Natural killer cell (primary cell): ENCODE measurements at regions not wholly inside any gene's neighbourhood (a gene's known extent, or its start where the extent isn't known, plus 50 kb on each side); places are given as distances from the start of the nearest gene placed in this dataset.

Experiments used
- ATAC-seq, 3 donors: fragments of 150-1000 bp in 2 of 3; fragments of 200-7000 bp in 1 of 3; cut with Tn5 transposase; 1 replicate in 1 of 3; 2 replicates in 2 of 3; pipeline ENCODE4 v1.10.0; 2021; ENCODE audit warnings: mild to moderate bottlenecking in 2 of 3, moderate library complexity in 2 of 3
- DNase-seq, 2 donors: peaks; one replicate each; pipeline versions ENCODE4 v3.0.0 to v3.0.0-alpha.2; 2013 to 2021; ENCODE audit warnings: mixed read lengths in 1 of 2
- H3K27ac ChIP-seq: one replicate; pipeline ENCODE4 v1.5.1; 2013; ENCODE audit warnings: mild to moderate bottlenecking, low read length
- H3K27me3 ChIP-seq: one replicate; pipeline ENCODE4 v1.6.1; 2013; ENCODE audit warnings: low read length; ENCODE audit not compliant: control insufficient read depth, insufficient read depth
- H3K36me3 ChIP-seq: one replicate; pipeline ENCODE4 v1.6.1; 2013; ENCODE audit warnings: low read length; ENCODE audit not compliant: control insufficient read depth, insufficient read depth
- H3K4me1 ChIP-seq: one replicate; pipeline ENCODE4 v1.6.1; 2013; ENCODE audit warnings: low read length; ENCODE audit not compliant: control insufficient read depth, insufficient read depth
- H3K4me3 ChIP-seq: one replicate; pipeline ENCODE4 v1.5.1; 2013; ENCODE audit warnings: low read length
- H3K9me3 ChIP-seq: one replicate; pipeline ENCODE4 v1.6.1; 2013; ENCODE audit warnings: low read length; ENCODE audit not compliant: control insufficient read depth, insufficient read depth
- H3K27ac Mint-ChIP-seq, 2 donors: one replicate each; pipeline ENCODE4 v1.8.0; 2022; ENCODE audit warnings: mild to moderate bottlenecking in 2 of 2, mixed read lengths in 2 of 2, moderate library complexity in 1 of 2
- H3K27me3 Mint-ChIP-seq, 2 donors: one replicate each; pipeline ENCODE4 v1.8.0; 2022; ENCODE audit warnings: low read depth in 2 of 2, mixed read lengths in 2 of 2
- H3K36me3 Mint-ChIP-seq: one replicate; pipeline ENCODE4 v1.8.0; 2022; ENCODE audit warnings: mixed read lengths
- H3K4me1 Mint-ChIP-seq, 2 donors: one replicate each; pipeline ENCODE4 v1.8.0; 2022; ENCODE audit warnings: mixed read lengths in 2 of 2
- H3K4me3 Mint-ChIP-seq: one replicate; pipeline ENCODE4 v1.8.0; 2022; ENCODE audit warnings: mild to moderate bottlenecking, moderate library complexity, mixed read lengths
- H3K9me3 Mint-ChIP-seq, 2 donors: one replicate each; pipeline ENCODE4 v1.8.0; 2022; ENCODE audit warnings: mixed read lengths in 2 of 2
- CTCF ChIP-seq: fragments of 200-600 bp; IDR thresholded peaks from one replicate; pipeline ENCODE4 v1.8.0; 2022; ENCODE audit warnings: antibody characterized with exemption
- WGBS: methylation state at CpG from one replicate; pipeline ENCODE4 v1.1.7; 2013; ENCODE audit warnings: missing lambda C conversion rate; ENCODE audit not compliant: insufficient coverage; 5-methylcytosine and 5-hydroxymethylcytosine counted together
- intact Hi-C: fragments of 100-400 bp; cut with micrococcal nuclease; formaldehyde crosslinking; loops from one replicate; pipeline ENCODE4 v1.14.2; 2022

- Mint-ChIP-seq H3K27ac (no peak overlapping the region), H3K4me3 (no peak overlapping the region), H3K27me3 (no peaks in the 10 kb centered on the region), H3K4me1 (no peaks in the 10 kb centered on the region), H3K9me3 (no peaks in the 10 kb centered on the region), H3K36me3 (no peaks in the 10 kb centered on the region)
- no peaks in the 10 kb centered on the region for H3K4me1 ChIP-seq
- no peaks in the 10 kb centered on the region for H3K36me3 ChIP-seq
- intact Hi-C loops, result no loop called here
- H3K27me3 ChIP-seq, result no peaks in the 10 kb centered on the region
- no peak for DNase-seq
- H3K4me3 ChIP-seq, result no peak overlapping the region
- ATAC-seq, result no peak
- no peaks in the 10 kb centered on the region for H3K9me3 ChIP-seq
- TF ChIP-seq CTCF, result no peak
- H3K27ac ChIP-seq, result no peak overlapping the region
- 77% methylated on average over 5 of the region's 5 CpGs for WGBS
Measured at GRCh38 chr3:106817706-106818105, 559.5 kb upstream of the CCDC54 start.

- no peak for ATAC-seq
- intact Hi-C loops, result no loop called here
- Histone ChIP-seq H3K36me3 (no peaks in the 10 kb centered on the region), H3K4me3 (no peak overlapping the region), H3K4me1 (no peaks in the 10 kb centered on the region), H3K9me3 (no peaks in the 10 kb centered on the region), H3K27me3 (no peaks in the 10 kb centered on the region), H3K27ac (no peak overlapping the region)
- WGBS, result 80% methylated on average over 1 of the region's 1 CpG
- Mint-ChIP-seq H3K27me3 (no peaks in the 10 kb centered on the region), H3K36me3 (no peaks in the 10 kb centered on the region), H3K4me1 (no peaks in the 10 kb centered on the region), H3K4me3 (no peak overlapping the region), H3K27ac (no peak overlapping the region), H3K9me3 (no peaks in the 10 kb centered on the region)
- no peak for TF ChIP-seq CTCF
- no peak for DNase-seq
Measured at GRCh38 chr3:106819440-106819839, 557.8 kb upstream of the CCDC54 start.

DNA sequence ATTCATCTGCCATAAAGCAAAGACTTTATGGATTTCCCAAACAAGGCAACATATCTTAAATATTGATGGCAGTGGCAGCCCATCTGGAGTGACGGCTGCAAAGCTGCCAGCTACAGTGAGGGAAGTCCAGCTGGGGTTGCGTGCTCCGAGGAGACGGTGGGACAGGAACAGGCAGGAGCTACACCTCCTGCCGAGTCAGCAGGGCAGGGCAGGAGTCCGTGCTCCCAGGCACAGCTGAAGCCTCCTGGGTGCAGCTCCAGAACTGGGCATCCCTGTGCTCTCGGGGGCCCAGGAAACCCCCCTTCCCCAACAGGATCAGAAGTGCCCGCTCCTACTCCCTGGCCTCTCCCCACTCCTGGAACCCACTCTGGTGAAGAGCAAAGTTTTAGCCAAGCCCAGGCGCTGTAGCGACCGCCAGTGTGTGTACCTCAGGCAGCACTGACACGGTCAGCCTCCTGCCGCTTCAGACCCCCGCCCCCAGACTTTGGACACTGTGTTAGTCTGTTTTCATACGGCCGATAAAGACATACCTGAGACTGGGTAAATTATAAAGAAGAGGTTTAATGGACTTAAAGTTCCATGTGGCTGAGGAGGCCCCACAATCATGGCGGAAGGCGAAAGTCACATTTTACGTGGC is 556.4 kb upstream of the CCDC54 start:
- no peak for DNase-seq
- no peaks in the 10 kb centered on the region for H3K36me3 ChIP-seq
- no peak overlapping the region for H3K4me3 ChIP-seq
- H3K9me3 ChIP-seq, result no peaks in the 10 kb centered on the region
- Mint-ChIP-seq H3K4me1 (peaks cover 0 to 5% of the 10 kb centered on the region in 2 donors), H3K36me3 (no peaks in the 10 kb centered on the region), H3K27ac (no peak overlapping the region), H3K27me3 (no peaks in the 10 kb centered on the region), H3K9me3 (no peaks in the 10 kb centered on the region), H3K4me3 (no peak overlapping the region)
- WGBS, result 93% methylated on average over 19 of the region's 19 CpGs
- intact Hi-C loops, result no loop called here
- no peaks in the 10 kb centered on the region for H3K4me1 ChIP-seq
- H3K27me3 ChIP-seq, result no peaks in the 10 kb centered on the region
- no peak overlapping the region for H3K27ac ChIP-seq
- no peak for TF ChIP-seq CTCF
- ATAC-seq, result no peak

- no peak for DNase-seq
- Mint-ChIP-seq H3K4me3 (no peak overlapping the region), H3K27me3 (no peaks in the 10 kb centered on the region), H3K27ac (no peak overlapping the region), H3K4me1 (peaks cover 0 to 5% of the 10 kb centered on the region in 2 donors), H3K36me3 (no peaks in the 10 kb centered on the region), H3K9me3 (no peaks in the 10 kb centered on the region)
- Histone ChIP-seq H3K36me3 (no peaks in the 10 kb centered on the region), H3K27me3 (no peaks in the 10 kb centered on the region), H3K9me3 (no peaks in the 10 kb centered on the region), H3K4me1 (no peaks in the 10 kb centered on the region), H3K4me3 (no peak overlapping the region), H3K27ac (no peak overlapping the region)
- TF ChIP-seq CTCF, result no peak
- ATAC-seq, result no peak
- intact Hi-C loops, result no loop called here
- 85% methylated on average over 7 of the region's 7 CpGs for WGBS
Measured at GRCh38 chr3:106821801-106822200, 555.4 kb upstream of the CCDC54 start.
